GM12878 (cell line): ENCODE measurements at regions not wholly inside any gene's neighbourhood (a gene's known extent, or its start where the extent isn't known, plus 50 kb on each side); places are given as distances from the start of the nearest gene placed in this dataset.

Experiments used
- ATAC-seq: fragments of 200-7000 bp; cut with Tn5 transposase; 3 replicates; pipeline ENCODE4 v1.9.1; 2020; ENCODE audit warnings: mild to moderate bottlenecking, moderate library complexity
- BruUV-seq: library from RNA; stranded (reverse); fragments of 400-500 nt; replicated peaks from 2 replicates; lab custom pipeline; 2021; lab: Mats Ljungman, UMichigan
- CTCF ChIA-PET: fragments of 300-600 bp; sonication (Branson Sonifier 250); formaldehyde crosslinking; extraction: SDS; loops from one replicate; lab custom pipeline; 2021; ENCODE audit warnings: inconsistent platforms; lab: Yijun Ruan, JAX
- POLR2A ChIA-PET: fragments of 350-600 bp; formaldehyde crosslinking; extraction: SDS; loops from one replicate; lab custom pipeline; 2021; ENCODE audit warnings: inconsistent platforms; lab: Charles Lee
- RAD21 ChIA-PET: fragments of 300-600 bp; sonication (Branson Sonifier 250); formaldehyde crosslinking; loops from one replicate; lab custom pipeline; 2023; ENCODE audit warnings: antibody characterized with exemption; ENCODE audit not compliant: unreplicated experiment; lab: Charles Lee
- SMC1A ChIA-PET: fragments of 300-600 bp; sonication (Branson Sonifier 250); formaldehyde crosslinking; loops from one replicate; lab custom pipeline; 2023; ENCODE audit not compliant: unreplicated experiment, uncharacterized antibody; lab: Charles Lee
- DNase-seq: peaks from one replicate; pipeline ENCODE4 v3.0.0-alpha.2; 2011; ENCODE audit warnings: low read depth, low spot score
- FAIRE-seq: peaks from 3 replicates; lab custom pipeline; 2011; peaks lifted over from hg19 to GRCh38; lab: Jason Lieb, UNC
- H2AFZ ChIP-seq: 2 replicates; pipeline ENCODE4 v1.6.0; 2011; ENCODE audit warnings: low read depth, low read length, control low read depth; ENCODE audit not compliant: control insufficient read depth
- H3K27ac ChIP-seq: 2 replicates; pipeline ENCODE4 v1.5.1; 2011; ENCODE audit warnings: control low read depth; ENCODE audit not compliant: control insufficient read depth, insufficient read depth
- H3K27me3 ChIP-seq, 2 experiments: replicated peaks in 1 of 2; 2 replicates each; pipeline versions ENCODE4 v1.6.0 to v1.6.1; 2011; ENCODE audit warnings: low read length in 1 of 2; ENCODE audit not compliant: control insufficient read depth in 2 of 2, insufficient read depth in 2 of 2
- H3K36me3 ChIP-seq, 2 experiments: 2 replicates each; pipeline ENCODE4 v1.5.1; 2011; ENCODE audit warnings: low read length in 1 of 2; ENCODE audit not compliant: control insufficient read depth in 2 of 2, insufficient read depth in 2 of 2
- H3K4me1 ChIP-seq: 2 replicates; pipeline ENCODE4 v1.6.1; 2011; ENCODE audit warnings: mild to moderate bottlenecking, low read length, moderate library complexity, mixed read lengths; ENCODE audit not compliant: control insufficient read depth, insufficient read depth
- H3K4me2 ChIP-seq: 2 replicates; pipeline ENCODE4 v1.6.0; 2011; ENCODE audit warnings: control low read depth; ENCODE audit not compliant: control insufficient read depth, insufficient read depth
- H3K4me3 ChIP-seq: fragments of 200-600 bp; sonication (generic); 2 replicates; pipeline ENCODE4 v1.5.1; 2016
- H3K79me2 ChIP-seq: 2 replicates; pipeline ENCODE4 v1.6.0; 2011; ENCODE audit warnings: low read length; ENCODE audit not compliant: control insufficient read depth, insufficient read depth
- H3K9ac ChIP-seq: 2 replicates; pipeline ENCODE4 v1.8.0; 2011; ENCODE audit warnings: low read length, control low read depth, mixed read lengths; ENCODE audit not compliant: control insufficient read depth, insufficient read depth
- H3K9me3 ChIP-seq: replicated peaks from 3 replicates; pipeline ENCODE4 v1.5.1; 2011; ENCODE audit warnings: mild to moderate bottlenecking, low read length; ENCODE audit not compliant: control insufficient read depth, insufficient read depth
- H4K20me1 ChIP-seq: 2 replicates; pipeline ENCODE4 v1.6.0; 2011; ENCODE audit not compliant: control insufficient read depth, insufficient read depth
- CHD1 ChIP-seq: IDR thresholded peaks from 2 replicates; pipeline ENCODE4 v1.6.1; 2012; ENCODE audit warnings: low read depth, low read length, improper control_type of control experiment
- E4F1 ChIP-seq: fragments of 450-650 bp; IDR thresholded peaks from 2 replicates; pipeline ENCODE4 v1.6.1; 2018; ENCODE audit warnings: borderline replicate concordance, mild to moderate bottlenecking; ENCODE audit not compliant: partially characterized antibody
- EED ChIP-seq: sonication (generic); IDR thresholded peaks from 2 replicates; pipeline ENCODE4 v1.6.1; 2016; ENCODE audit warnings: antibody characterized with exemption, low read depth
- ESRRA ChIP-seq: IDR thresholded peaks from 2 replicates; pipeline ENCODE4 v1.6.1; 2012; ENCODE audit warnings: mild to moderate bottlenecking, low read length, improper control_type of control experiment
- FOXK2 ChIP-seq: fragments of 450-650 bp; IDR thresholded peaks from 2 replicates; pipeline ENCODE4 v1.6.1; 2017; ENCODE audit warnings: mild to moderate bottlenecking, moderate library complexity
- IKZF1 ChIP-seq: fragments of 450-650 bp; conservative IDR thresholded peaks from 2 replicates; pipeline ENCODE4 v1.6.1; 2017; ENCODE audit warnings: antibody characterized with exemption, mild to moderate bottlenecking
- KAT2A ChIP-seq: conservative IDR thresholded peaks from 2 replicates; pipeline ENCODE4 v1.6.1; 2011; ENCODE audit warnings: low read depth, low read length; ENCODE audit not compliant: control insufficient read depth
- KLF5 ChIP-seq: fragments of 450-650 bp; IDR thresholded peaks from 2 replicates; pipeline ENCODE4 v1.6.1; 2014; ENCODE audit warnings: mild to moderate bottlenecking; ENCODE audit not compliant: partially characterized antibody
- NBN ChIP-seq: fragments of 450-650 bp; IDR thresholded peaks from 2 replicates; pipeline ENCODE4 v1.6.1; 2016
- NRF1 ChIP-seq: conservative IDR thresholded peaks from 2 replicates; pipeline ENCODE4 v1.6.1; 2011; ENCODE audit warnings: mild to moderate bottlenecking, low read depth, low read length, improper control_type of control experiment
- RAD51 ChIP-seq: fragments of 450-650 bp; IDR thresholded peaks from 2 replicates; pipeline ENCODE4 v1.6.1; 2016; ENCODE audit warnings: moderate library complexity, mild to moderate bottlenecking, inconsistent platforms
- RELA ChIP-seq: fragments of 450-650 bp; IDR thresholded peaks from 2 replicates; pipeline ENCODE4 v1.8.0; 2014; ENCODE audit warnings: borderline replicate concordance; ENCODE audit not compliant: partially characterized antibody
- SMAD1 ChIP-seq: fragments of 450-650 bp; IDR thresholded peaks from 2 replicates; pipeline ENCODE4 v1.6.1; 2018; ENCODE audit warnings: mild to moderate bottlenecking, low read depth; ENCODE audit not compliant: partially characterized antibody
- SMC3 ChIP-seq: IDR thresholded peaks from 2 replicates; pipeline ENCODE4 v1.6.1; 2011; ENCODE audit warnings: low read length, improper control_type of control experiment, borderline replicate concordance
- SRF ChIP-seq, 2 experiments: IDR thresholded peaks; 2 replicates each; pipeline ENCODE4 v1.6.1; 2011; ENCODE audit warnings: low read depth in 2 of 2, low read length in 2 of 2, mild to moderate bottlenecking in 1 of 2, moderate library complexity in 1 of 2
- SUPT20H ChIP-seq: IDR thresholded peaks from 2 replicates; pipeline ENCODE4 v1.6.1; 2011; ENCODE audit warnings: low read depth, mild to moderate bottlenecking, low read length, moderate library complexity, borderline replicate concordance; ENCODE audit not compliant: control insufficient read depth
- TCF3 ChIP-seq: IDR thresholded peaks from 2 replicates; pipeline ENCODE4 v1.6.1; 2012; ENCODE audit warnings: low read depth, mild to moderate bottlenecking, low read length, borderline replicate concordance; ENCODE audit not compliant: insufficient read depth
- ZNF217 ChIP-seq: fragments of 450-650 bp; IDR thresholded peaks from 2 replicates; pipeline ENCODE4 v1.6.1; 2017; ENCODE audit warnings: antibody characterized with exemption, mild to moderate bottlenecking
- ZSCAN29 ChIP-seq: fragments of 450-650 bp; IDR thresholded peaks from 2 replicates; pipeline ENCODE4 v1.6.1; 2017; ENCODE audit warnings: mild to moderate bottlenecking, moderate library complexity
- WGBS: methylation state at CpG from one replicate; pipeline ENCODE4 v1.1.6; 2016; ENCODE audit warnings: low lambda C conversion rate; ENCODE audit not compliant: insufficient replicate concordance, insufficient coverage; ENCODE audit errors: missing lambda C conversion rate; 5-methylcytosine and 5-hydroxymethylcytosine counted together
- in situ Hi-C: fragments of 300-500 bp; cut with MboI; formaldehyde crosslinking; loops from 9 replicates; pipeline ENCODE4 v1.14.3; 2018; ENCODE audit warnings: mixed read lengths
- intact Hi-C: fragments of 100-400 bp; cut with micrococcal nuclease; formaldehyde crosslinking; loops from one replicate; pipeline ENCODE4 v1.14.2; 2022; ENCODE audit not compliant: unreplicated experiment

GRCh38 chr15:73813589-73813988, 59.8 kb upstream of the TBC1D21 start:
- H3K4me3 ChIP-seq, result no peak overlapping the region
- BruUV-seq, result no TSS peak
- H3K27ac ChIP-seq, result no peak overlapping the region
- H3K4me1 ChIP-seq, result no peaks in the 10 kb centered on the region
- ChIA-PET POLR2A (no interaction called here), RAD21 (no interaction called here)
- no peak for DNase-seq
- FAIRE-seq, result no peak
- H3K27me3 ChIP-seq, result peaks cover 0 to 5% of the 10 kb centered on the region in 2 experiments; a peak in 2 of 4 replicates
- no peak for ATAC-seq
- no peaks in the 10 kb centered on the region for H4K20me1 ChIP-seq
- H3K9ac ChIP-seq, result no peak overlapping the region
- no peak for TF ChIP-seq SRF (IDR thresholded peaks at IDR 0.05; ENCODE audit: low read depth in 2 of 2, low read length in 2 of 2)
- no peak for TF ChIP-seq RAD51
- no peak for TF ChIP-seq KLF5
- TF ChIP-seq NRF1, result no peak
- no peak for TF ChIP-seq EED
- TF ChIP-seq SUPT20H, result no peak
- no peak for TF ChIP-seq NBN
- TF ChIP-seq ZNF217, result no peak
- TF ChIP-seq SMC3, result no peak
- no peak for TF ChIP-seq TCF3
- TF ChIP-seq ZSCAN29, result no peak
- no peak for TF ChIP-seq SMAD1
- no peak for TF ChIP-seq ESRRA
- no peak for TF ChIP-seq CHD1
- no peak for TF ChIP-seq E4F1
- no peak for TF ChIP-seq RELA
- no peak for TF ChIP-seq IKZF1
- TF ChIP-seq FOXK2, result no peak
- TF ChIP-seq KAT2A, result no peak
- TF ChIP-seq, all 136 proteins: peak for 0
- no peak overlapping the region for H2AFZ ChIP-seq
- SMC1A ChIA-PET, result no interaction called here
- no peak overlapping the region for H3K4me2 ChIP-seq
- intact Hi-C loops (no loop called here), in situ Hi-C loops (no loop called here)
- CTCF ChIA-PET, result no interaction called here
- 7% methylated on average over 3 of the region's 3 CpGs for WGBS
- no peaks in the 10 kb centered on the region for H3K36me3 ChIP-seq
- H3K9me3 ChIP-seq, result no peaks in the 10 kb centered on the region
- no peaks in the 10 kb centered on the region for H3K79me2 ChIP-seq
